H1 (cell line): ENCODE measurements at regions not wholly inside any gene's neighbourhood (a gene's known extent, or its start where the extent isn't known, plus 50 kb on each side); places are given as distances from the start of the nearest gene placed in this dataset.

Source experiments
- CTCF ChIA-PET: fragments of 300-600 bp; sonication (Branson Sonifier 250); formaldehyde crosslinking; loops from one replicate; lab custom pipeline; 2021; ENCODE audit not compliant: partially characterized antibody; lab: Charles Lee
- POLR2A ChIA-PET: fragments of 300-600 bp; sonication (Branson Sonifier 250); formaldehyde crosslinking; loops from one replicate; lab custom pipeline; 2021; ENCODE audit warnings: inconsistent platforms; ENCODE audit not compliant: partially characterized antibody; lab: Charles Lee
- DNase-seq, 2 experiments: peaks; one replicate each; pipeline versions ENCODE4 v3.0.0 to v3.0.0-alpha.2; 2010 to 2022; ENCODE audit warnings: low spot score in 2 of 2, low read depth in 1 of 2, mixed read lengths in 1 of 2
- FAIRE-seq: peaks from 2 replicates; lab custom pipeline; 2011; peaks lifted over from hg19 to GRCh38; lab: Jason Lieb, UNC
- H2AFZ ChIP-seq: 2 replicates; pipeline ENCODE4 v1.8.1; 2012; ENCODE audit warnings: low read length, inconsistent platforms
- H2AK5ac ChIP-seq: 2 replicates; pipeline ENCODE4 v1.6.1; 2013; ENCODE audit warnings: low read depth, low read length
- H2BK120ac ChIP-seq: replicated peaks from 2 replicates; pipeline ENCODE3; 2013; ENCODE audit warnings: low read depth, low read length, inconsistent platforms
- H2BK12ac ChIP-seq: 2 replicates; pipeline ENCODE4 v1.6.1; 2013; ENCODE audit warnings: low read depth, low read length
- H2BK15ac ChIP-seq: 2 replicates; pipeline ENCODE4 v1.6.1; 2013; ENCODE audit warnings: low read length
- H2BK20ac ChIP-seq: 2 replicates; pipeline ENCODE4 v1.6.1; 2013; ENCODE audit warnings: low read length
- H2BK5ac ChIP-seq: 2 replicates; pipeline ENCODE4 v1.6.1; 2013; ENCODE audit warnings: low read depth, low read length
- H3K14ac ChIP-seq: 2 replicates; pipeline ENCODE4 v1.6.1; 2013; ENCODE audit warnings: inconsistent platforms; ENCODE audit not compliant: insufficient read length
- H3K18ac ChIP-seq: 2 replicates; pipeline ENCODE4 v1.6.1; 2013; ENCODE audit warnings: low read length; ENCODE audit errors: extremely low read depth
- H3K23ac ChIP-seq: 2 replicates; pipeline ENCODE4 v1.6.1; 2013; ENCODE audit warnings: inconsistent platforms; ENCODE audit not compliant: insufficient read length
- H3K23me2 ChIP-seq: 2 replicates; pipeline ENCODE4 v1.6.1; 2013; ENCODE audit warnings: low read depth, low read length
- H3K27ac ChIP-seq: 2 replicates; pipeline ENCODE4 v1.6.1; 2011; ENCODE audit warnings: low read depth, low read length, inconsistent platforms
- H3K27me3 ChIP-seq, 4 experiments: replicated peaks in 1 of 4; 1 replicate in 1 of 4; 2 replicates in 3 of 4; pipeline versions ENCODE4 v1.6.1 to v1.8.1; 2011 to 2013; ENCODE audit warnings: low read length in 3 of 4, mild to moderate bottlenecking in 3 of 4, inconsistent platforms in 2 of 4, mixed read lengths in 2 of 4, moderate library complexity in 1 of 4; ENCODE audit not compliant: control insufficient read depth in 3 of 4, insufficient read depth in 3 of 4; ENCODE audit errors: extremely low read depth in 1 of 4
- H3K36me3 ChIP-seq, 4 experiments: 2 replicates each; pipeline versions ENCODE4 v1.6.1 to v1.8.1; 2011 to 2013; ENCODE audit warnings: mild to moderate bottlenecking in 4 of 4, low read length in 3 of 4, moderate library complexity in 2 of 4, control low read depth in 1 of 4, inconsistent platforms in 1 of 4; ENCODE audit not compliant: insufficient read depth in 4 of 4, control insufficient read depth in 2 of 4
- H3K4ac ChIP-seq: replicated peaks from 2 replicates; pipeline ENCODE3; 2013; ENCODE audit warnings: low read length, low read depth, mixed read lengths, inconsistent platforms; ENCODE audit not compliant: insufficient read length
- H3K4me1 ChIP-seq, 4 experiments: replicated peaks in 1 of 4; 1 replicate in 1 of 4; 2 replicates in 3 of 4; pipeline versions ENCODE4 v1.6.1 to v1.8.1; 2011 to 2013; ENCODE audit warnings: low read length in 3 of 4, inconsistent platforms in 2 of 4, mixed read lengths in 1 of 4; ENCODE audit not compliant: insufficient read depth in 4 of 4, control insufficient read depth in 3 of 4
- H3K4me2 ChIP-seq, 2 experiments: 2 replicates each; pipeline versions ENCODE4 v1.6.1 to v1.8.1; 2011 to 2013; ENCODE audit warnings: low read depth in 2 of 2, low read length in 2 of 2, control low read depth in 1 of 2, inconsistent platforms in 1 of 2, mild to moderate bottlenecking in 1 of 2; ENCODE audit not compliant: insufficient read depth in 1 of 2
- H3K4me3 ChIP-seq, 4 experiments: fragments of 200-600, 300-600 bp in 1 of 4; sonication (generic), shearing (Covaris generic), sonication (Bioruptor Twin) in 1 of 4; 2 replicates each; pipeline versions ENCODE4 v1.5.1 to v1.8.1; 2011 to 2016; ENCODE audit warnings: low read length in 4 of 4, low read depth in 3 of 4, control low read depth in 2 of 4, inconsistent platforms in 2 of 4, mild to moderate bottlenecking in 2 of 4, mixed read lengths in 1 of 4, moderate library complexity in 1 of 4; ENCODE audit not compliant: insufficient read depth in 2 of 4; ENCODE audit errors: extremely low read depth in 1 of 4
- H3K56ac ChIP-seq: replicated peaks from 2 replicates; pipeline ENCODE3; 2013; ENCODE audit warnings: low read depth, mild to moderate bottlenecking, mixed read lengths, low read length, inconsistent platforms; ENCODE audit not compliant: insufficient read length
- H3K79me1 ChIP-seq: 2 replicates; pipeline ENCODE4 v1.6.1; 2013; ENCODE audit warnings: low read depth, low read length, control low read depth
- H3K79me2 ChIP-seq, 2 experiments: 2 replicates each; pipeline versions ENCODE4 v1.6.1 to v1.8.1; 2012 to 2013; ENCODE audit warnings: low read length in 2 of 2, mild to moderate bottlenecking in 2 of 2, inconsistent platforms in 1 of 2; ENCODE audit not compliant: insufficient read depth in 2 of 2, control insufficient read depth in 1 of 2
- H3K9ac ChIP-seq, 4 experiments: replicated peaks in 1 of 4; 1 replicate in 1 of 4; 2 replicates in 3 of 4; pipeline versions ENCODE4 v1.6.1 to v1.8.1; 2011 to 2013; ENCODE audit warnings: low read depth in 3 of 4, low read length in 3 of 4, control low read depth in 2 of 4, mild to moderate bottlenecking in 2 of 4, moderate library complexity in 2 of 4, inconsistent platforms in 1 of 4; ENCODE audit errors: extremely low read depth in 1 of 4
- H3K9me3 ChIP-seq, 2 experiments: 2 replicates each; pipeline versions ENCODE4 v1.6.1 to v1.8.1; 2012 to 2013; ENCODE audit warnings: mild to moderate bottlenecking in 2 of 2, moderate library complexity in 2 of 2, control low read depth in 1 of 2, inconsistent platforms in 1 of 2, low read depth in 1 of 2, low read length in 1 of 2, mixed read lengths in 1 of 2; ENCODE audit not compliant: insufficient read depth in 2 of 2
- H4K20me1 ChIP-seq, 2 experiments: replicated peaks in 1 of 2; 2 replicates each; pipeline versions ENCODE3 to v1.8.1; 2011 to 2013; ENCODE audit warnings: inconsistent platforms in 2 of 2, low read length in 2 of 2, mild to moderate bottlenecking in 1 of 2; ENCODE audit not compliant: insufficient read depth in 2 of 2, control insufficient read depth in 1 of 2
- H4K5ac ChIP-seq: 2 replicates; pipeline ENCODE4 v1.6.1; 2013; ENCODE audit warnings: low read length, low read depth, mixed read lengths, inconsistent platforms; ENCODE audit not compliant: insufficient read length
- H4K8ac ChIP-seq: 2 replicates; pipeline ENCODE4 v1.8.0; 2013; ENCODE audit warnings: mild to moderate bottlenecking, moderate library complexity, low read length, inconsistent platforms; ENCODE audit not compliant: insufficient read depth; ENCODE audit errors: extremely low read depth
- H4K91ac ChIP-seq: replicated peaks from 2 replicates; pipeline ENCODE3; 2013; ENCODE audit warnings: low read length, mixed read lengths, inconsistent platforms; ENCODE audit not compliant: insufficient read length
- CBX8 ChIP-seq: fragments of 300-800, 300-1000 bp; sonication (generic); IDR thresholded peaks from 2 replicates; pipeline ENCODE4 v1.7.1; 2016; ENCODE audit warnings: low read depth, low read length, borderline replicate concordance
- EGR1 ChIP-seq: IDR thresholded peaks from 2 replicates; pipeline ENCODE4 v1.6.1; 2011; ENCODE audit warnings: low read depth, low read length, borderline replicate concordance
- EP300 ChIP-seq, 2 experiments: IDR thresholded peaks; 1 replicate in 1 of 2; 2 replicates in 1 of 2; pipeline ENCODE4 v1.6.1; 2011 to 2012; ENCODE audit warnings: low read depth in 2 of 2, low read length in 2 of 2, mild to moderate bottlenecking in 2 of 2, borderline replicate concordance in 1 of 2, inconsistent platforms in 1 of 2, moderate library complexity in 1 of 2
- KDM1A ChIP-seq: fragments of 200-600, 300-600 bp; sonication (generic); IDR thresholded peaks from 2 replicates; pipeline ENCODE4 v1.7.1; 2016; ENCODE audit warnings: mild to moderate bottlenecking, low read length, borderline replicate concordance
- KDM5A ChIP-seq: fragments of 200-600 bp; IDR thresholded peaks from 2 replicates; pipeline ENCODE4 v1.7.1; 2012; ENCODE audit warnings: mild to moderate bottlenecking, low read length, inconsistent platforms, mixed read lengths
- NANOG ChIP-seq: IDR thresholded peaks from 2 replicates; pipeline ENCODE4 v1.6.1; 2011; ENCODE audit warnings: low read length, low read depth, mild to moderate bottlenecking, inconsistent platforms; ENCODE audit not compliant: insufficient read depth, poor library complexity, severe bottlenecking
- POLR2AphosphoS5 ChIP-seq: IDR thresholded peaks from 2 replicates; pipeline ENCODE4 v1.6.1; 2011; ENCODE audit warnings: low read depth, low read length
- SP1 ChIP-seq: IDR thresholded peaks from 2 replicates; pipeline ENCODE4 v1.6.1; 2011; ENCODE audit warnings: low read depth, low read length
- SP4 ChIP-seq: IDR thresholded peaks from 2 replicates; pipeline ENCODE4 v1.6.1; 2012; ENCODE audit warnings: low read length, inconsistent platforms
- TCF12 ChIP-seq: IDR thresholded peaks from 2 replicates; pipeline ENCODE4 v1.6.1; 2011; ENCODE audit warnings: low read depth, mild to moderate bottlenecking, low read length
- TEAD4 ChIP-seq: IDR thresholded peaks from 2 replicates; pipeline ENCODE4 v1.6.1; 2012; ENCODE audit warnings: low read depth, low read length, inconsistent platforms, mixed read lengths
- WGBS, 2 experiments: shearing (Covaris generic) in 1 of 2; methylation state at CpG; one replicate each; pipeline versions ENCODE4 v1.1.6 to v1.1.7; 2013 to 2015; ENCODE audit warnings: low lambda C conversion rate in 2 of 2, mixed read lengths in 2 of 2, inconsistent platforms in 1 of 2, low coverage in 1 of 2, missing lambda C conversion rate in 1 of 2; ENCODE audit not compliant: insufficient replicate concordance in 2 of 2, insufficient coverage in 1 of 2, insufficient read length in 1 of 2; ENCODE audit errors: extremely low coverage in 1 of 2, missing lambda C conversion rate in 1 of 2; 5-methylcytosine and 5-hydroxymethylcytosine counted together

DNA sequence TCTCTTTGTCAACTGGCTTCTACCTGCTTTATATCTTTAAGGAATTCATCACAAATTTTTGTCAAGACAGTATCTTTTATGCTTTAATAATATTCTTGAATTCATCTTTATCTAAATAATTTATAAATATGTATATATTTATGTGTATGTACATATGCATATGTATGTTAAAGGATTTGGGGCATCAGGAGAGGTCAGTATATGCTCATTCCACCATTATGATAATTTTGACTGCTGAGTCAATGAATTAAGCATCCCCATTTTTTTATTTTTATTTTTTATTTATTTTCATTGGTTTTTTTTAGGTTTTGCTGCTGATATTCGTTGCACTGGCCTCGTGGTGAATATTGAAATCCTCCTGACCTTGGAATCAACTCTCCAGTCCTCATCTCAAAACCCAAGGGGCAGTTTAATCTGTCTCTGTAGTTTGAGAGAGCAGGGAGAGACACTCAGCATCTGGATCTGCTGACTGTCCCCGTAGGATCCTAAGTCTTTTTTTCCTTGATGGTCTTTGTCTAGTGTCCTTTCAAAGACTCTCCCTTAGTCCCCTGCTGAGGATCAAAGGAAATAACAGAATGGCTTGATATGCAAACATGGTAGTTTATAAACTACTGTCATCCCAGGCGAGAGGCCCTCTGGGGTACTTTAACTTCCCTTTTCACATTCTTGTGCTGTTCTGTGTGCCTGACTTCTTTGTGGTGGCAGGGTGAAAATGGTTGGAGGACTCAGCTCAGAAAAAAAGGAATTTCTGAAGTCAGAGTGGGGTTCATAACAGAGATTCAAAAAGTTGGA, 218.7 kb downstream of the DIO2 start:
- Histone ChIP-seq H3K23me2 (no peaks in the 10 kb centered on the region; the same call in 1 of the 2 replicates), H3K4me2 (no peak overlapping the region), H2AK5ac (no peak overlapping the region), H2BK120ac (no peak overlapping the region), H2BK5ac (no peak overlapping the region), H3K9ac (no peak overlapping the region), H4K8ac (no peak overlapping the region), H3K36me3 (no peaks in the 10 kb centered on the region), H2AFZ (no peak overlapping the region), H3K79me1 (no peaks in the 10 kb centered on the region), H3K9me3 (no peaks in the 10 kb centered on the region), H3K14ac (no peak overlapping the region), H3K27me3 (peaks cover 41 to 89% (median 69%) of the 10 kb centered on the region in 4 experiments), H2BK20ac (no peak overlapping the region), H4K91ac (no peak overlapping the region), H3K18ac (no peak overlapping the region), H3K23ac (no peak overlapping the region), H3K4ac (no peak overlapping the region), H3K56ac (no peak overlapping the region), H3K4me3 (no peak overlapping the region), H3K27ac (no peak overlapping the region), H2BK15ac (no peak overlapping the region), H3K79me2 (no peaks in the 10 kb centered on the region), H4K5ac (no peak overlapping the region), H4K20me1 (peaks cover 0 to 3% of the 10 kb centered on the region in 2 experiments), H2BK12ac (no peak overlapping the region), H3K4me1 (no peaks in the 10 kb centered on the region)
- DNase-seq (peak in 1 of 2 experiments; percentile 7), FAIRE-seq (peak; percentile 66)
- WGBS, 2 experiments, result 32% methylated on average over 4 of the region's 4 CpGs; no CpG with 5 or more reads in 1 of the 2 experiments
- ChIA-PET CTCF (no interaction called here), POLR2A (no interaction called here)
- TF ChIP-seq SP1, result peak; percentile 50; the same call in 1 of the 2 replicates
- no peak for TF ChIP-seq CBX8
- TF ChIP-seq KDM5A, result no peak
- TF ChIP-seq POLR2AphosphoS5, result peak; percentile 76; the same call in 1 of the 2 replicates
- TF ChIP-seq EP300 (IDR thresholded peaks at IDR 0.05; ENCODE audit: borderline replicate concordance in 1 of 2, low read depth in 2 of 2, low read length in 2 of 2), result peak in 1 of 2 experiments; percentile 20; a peak in 1 of 3 replicates
- no peak for TF ChIP-seq SP4
- peak; percentile 57 for TF ChIP-seq TEAD4
- TF ChIP-seq TCF12, result peak; percentile 92
- TF ChIP-seq KDM1A, result no peak
- TF ChIP-seq NANOG, result peak; percentile 91
- 0 out of 2 replicates have a peak, but pooled peaks have one; percentile 36 for TF ChIP-seq EGR1
